ENCODE measurements at regions not wholly inside any gene's neighbourhood (a gene's known extent, or its start where the extent isn't known, plus 50 kb on each side); places are given as distances from the start of the nearest gene placed in this dataset.

- no TSS peak for BruUV-seq (replicated peaks)
- intact Hi-C loops (cut with micrococcal nuclease; ENCODE audit: unreplicated experiment), result no loop called here
- POLR2A ChIA-PET, result interaction anchor here (0.7 to 0.8 kb wide), 2 partner anchors 407 to 502 kb away, joined by 3 read pairs; no protein-coding TSS in a partner anchor
Measured at GRCh38 chr1:221206076-221206475, 326.8 kb downstream of the HLX start.

GRCh38 chr1:221212926-221213325 is 333.7 kb downstream of the HLX start:
- Histone ChIP-seq H3K4me2 (ENCODE audit: low read length) (no peak overlapping the region), H3K4me3 (ENCODE audit: low read depth, low read length, poor library complexity, severe bottlenecking) (no peak overlapping the region), H4K20me1 (ENCODE audit: insufficient read depth, low read length) (no peaks in the 10 kb centered on the region), H3K9me2 (ENCODE audit: insufficient read depth, low read length) (no peaks in the 10 kb centered on the region), H3K27ac (ENCODE audit: low read depth, low read length, poor library complexity, severe bottlenecking) (no peak overlapping the region), H3K79me2 (ENCODE audit: insufficient read depth, low read depth, low read length) (no peaks in the 10 kb centered on the region), H3K36me3 (ENCODE audit: insufficient read depth, low read length) (no peaks in the 10 kb centered on the region), H2AFZ (ENCODE audit: low read length) (no peak overlapping the region), H3K9me3 (ENCODE audit: low read length) (no peaks in the 10 kb centered on the region), H3K4me1 (ENCODE audit: insufficient read depth, low read length, poor library complexity, severe bottlenecking) (no peaks in the 10 kb centered on the region)
- ChIA-PET CTCF (ENCODE audit: unreplicated experiment) (no interaction called here), POLR2A (no interaction called here)
- no TSS peak for BruUV-seq (replicated peaks)
- intact Hi-C loops (cut with micrococcal nuclease; ENCODE audit: unreplicated experiment), result no loop called here
- TF ChIP-seq EZH2phosphoT487 (IDR thresholded peaks at IDR 0.05; ENCODE audit: borderline replicate concordance, low read depth, low read length) (no peak), CTCF (conservative IDR thresholded peaks at IDR 0.05; ENCODE audit: low read length) (no peak)
- DNase-seq (ENCODE audit: low spot score), result no peak

More at GRCh38 chr1:221206076-221206475, 326.8 kb downstream of the HLX start:
- Histone ChIP-seq H3K4me1 (ENCODE audit: insufficient read depth, low read length, poor library complexity, severe bottlenecking) (no peaks in the 10 kb centered on the region), H3K36me3 (ENCODE audit: insufficient read depth, low read length) (no peaks in the 10 kb centered on the region), H3K4me3 (ENCODE audit: low read depth, low read length, poor library complexity, severe bottlenecking) (no peak overlapping the region), H3K9me2 (ENCODE audit: insufficient read depth, low read length) (no peaks in the 10 kb centered on the region), H3K27ac (ENCODE audit: low read depth, low read length, poor library complexity, severe bottlenecking) (no peak overlapping the region), H4K20me1 (ENCODE audit: insufficient read depth, low read length) (no peaks in the 10 kb centered on the region; the same call in 1 of the 2 replicates), H3K4me2 (ENCODE audit: low read length) (no peak overlapping the region), H3K79me2 (ENCODE audit: insufficient read depth, low read depth, low read length) (no peaks in the 10 kb centered on the region), H2AFZ (ENCODE audit: low read length) (no peak overlapping the region), H3K9me3 (ENCODE audit: low read length) (no peaks in the 10 kb centered on the region)
- TF ChIP-seq EZH2phosphoT487 (IDR thresholded peaks at IDR 0.05; ENCODE audit: borderline replicate concordance, low read depth, low read length) (no peak), CTCF (conservative IDR thresholded peaks at IDR 0.05; ENCODE audit: low read length) (no peak)
- CTCF ChIA-PET (ENCODE audit: unreplicated experiment), result no interaction called here
- no peak for DNase-seq (ENCODE audit: low spot score)

GRCh38 chr1:221217029-221217428 is 337.8 kb downstream of the HLX start:
- TF ChIP-seq CTCF (conservative IDR thresholded peaks at IDR 0.05; ENCODE audit: low read length) (no peak), EZH2phosphoT487 (IDR thresholded peaks at IDR 0.05; ENCODE audit: borderline replicate concordance, low read depth, low read length) (no peak)
- Histone ChIP-seq H3K79me2 (ENCODE audit: insufficient read depth, low read depth, low read length) (no peaks in the 10 kb centered on the region), H3K4me2 (ENCODE audit: low read length) (no peak overlapping the region), H4K20me1 (ENCODE audit: insufficient read depth, low read length) (no peaks in the 10 kb centered on the region), H3K9me3 (ENCODE audit: low read length) (no peaks in the 10 kb centered on the region), H3K27ac (ENCODE audit: low read depth, low read length, poor library complexity, severe bottlenecking) (no peak overlapping the region), H3K4me3 (ENCODE audit: low read depth, low read length, poor library complexity, severe bottlenecking) (no peak overlapping the region), H3K4me1 (ENCODE audit: insufficient read depth, low read length, poor library complexity, severe bottlenecking) (no peaks in the 10 kb centered on the region), H2AFZ (ENCODE audit: low read length) (no peak overlapping the region), H3K9me2 (ENCODE audit: insufficient read depth, low read length) (no peaks in the 10 kb centered on the region), H3K36me3 (ENCODE audit: insufficient read depth, low read length) (no peaks in the 10 kb centered on the region)
- POLR2A ChIA-PET, result interaction anchor here (0.6 to 1.4 kb wide), 3 partner anchors 15 to 153 kb away, joined by 3 to 4 read pairs (median 3); no protein-coding TSS in a partner anchor
- intact Hi-C loops (cut with micrococcal nuclease; ENCODE audit: unreplicated experiment), result no loop called here
- BruUV-seq (replicated peaks), result no TSS peak
- DNase-seq (ENCODE audit: low spot score), result no peak
- CTCF ChIA-PET (ENCODE audit: unreplicated experiment), result no interaction called here
